ENCODE measurements at regions not wholly inside any gene's neighbourhood (a gene's known extent, or its start where the extent isn't known, plus 50 kb on each side); places are given as distances from the start of the nearest gene placed in this dataset.

- CTCF ChIA-PET: no interaction called here
- DNase-seq (ENCODE audit: low read depth, low spot score) (no peak), ATAC-seq (no peak; the same call in 1 of the 2 replicates)
- H3K36me3 ChIP-seq (ENCODE audit: control insufficient read depth, insufficient read depth, low read length): no peaks in the 10 kb centered on the region
- H3K9me3 ChIP-seq (ENCODE audit: control insufficient read depth, insufficient read depth, low read depth, low read length): no peaks in the 10 kb centered on the region
- intact Hi-C loops (cut with micrococcal nuclease; ENCODE audit: unreplicated experiment) (no loop called here), in situ Hi-C loops (cut with HindIII; ENCODE audit: low pct_unique_long_range_greater_than_20kb, low sequenced_read_pairs) (no loop called here)
- peak overlapping the region in 1 of 2 experiments; percentile 11; a peak in 1 of 4 replicates for H3K4me3 ChIP-seq (ENCODE audit: low read depth in 2 of 2, low read length in 2 of 2)
- no peaks in the 10 kb centered on the region for H3K4me1 ChIP-seq (ENCODE audit: control insufficient read depth, insufficient read depth, low read length)
- no peak overlapping the region for H3K27ac ChIP-seq (ENCODE audit: low read length)
- POLR2A ChIA-PET: no interaction called here
- H3K27me3 ChIP-seq (ENCODE audit: control insufficient read depth, insufficient read depth, low read length): no peaks in the 10 kb centered on the region
- peak; percentile 69 for TF ChIP-seq CTCF (IDR thresholded peaks at IDR 0.05)
- no peak for TF ChIP-seq TCF7L2 (IDR thresholded peaks at IDR 0.05; ENCODE audit: low read depth, low read length)
- no TSS peak for BruUV-seq (replicated peaks)
Observed at GRCh38 chr14:40417777-40418401, 985.7 kb upstream of the FBXO33 start.

GRCh38 chr14:40416565-40416964 lies 984.3 kb upstream of the FBXO33 start:
- Histone ChIP-seq H3K27me3 (ENCODE audit: control insufficient read depth, insufficient read depth, low read length) (no peaks in the 10 kb centered on the region), H3K4me3 (ENCODE audit: low read depth in 2 of 2, low read length in 2 of 2) (no peak overlapping the region), H3K27ac (ENCODE audit: low read length) (no peak overlapping the region), H3K4me1 (ENCODE audit: control insufficient read depth, insufficient read depth, low read length) (no peaks in the 10 kb centered on the region), H3K36me3 (ENCODE audit: control insufficient read depth, insufficient read depth, low read length) (no peaks in the 10 kb centered on the region), H3K9me3 (ENCODE audit: control insufficient read depth, insufficient read depth, low read depth, low read length) (no peaks in the 10 kb centered on the region)
- in situ Hi-C loops (cut with HindIII; ENCODE audit: low pct_unique_long_range_greater_than_20kb, low sequenced_read_pairs): no loop called here
- ATAC-seq: no peak
- no TSS peak for BruUV-seq (replicated peaks)
- intact Hi-C loops (cut with micrococcal nuclease; ENCODE audit: unreplicated experiment): no loop called here
- ChIA-PET POLR2A (no interaction called here), CTCF (interaction anchor here (0.5 to 0.6 kb wide), 2 partner anchors 21 to 22 kb away, joined by 5 to 9 read pairs; no protein-coding TSS in a partner anchor)
- DNase-seq (ENCODE audit: low read depth, low spot score): no peak
- TF ChIP-seq REST (IDR thresholded peaks at IDR 0.05; ENCODE audit: insufficient read depth in 1 of 2, low read depth in 2 of 2, low read length in 1 of 2) (no peak), CTCF (IDR thresholded peaks at IDR 0.05) (no peak), SIN3A (IDR thresholded peaks at IDR 0.05; ENCODE audit: borderline replicate concordance, insufficient read depth, low read depth, low read length) (no peak), POLR2AphosphoS5 (IDR thresholded peaks at IDR 0.05; ENCODE audit: low read depth, low read length) (no peak), TCF7L2 (IDR thresholded peaks at IDR 0.05; ENCODE audit: low read depth, low read length) (no peak)

Data from Panc1 (cell line).